ENCODE measurements at regions not wholly inside any gene's neighbourhood (a gene's known extent, or its start where the extent isn't known, plus 50 kb on each side); places are given as distances from the start of the nearest gene placed in this dataset.

GRCh38 chr2:120477198-120477597, 131.3 kb downstream of the INHBB start:
- no peak for DNase-seq (ENCODE audit: low spot score)

GRCh38 chr2:120477831-120478481, 132.0 kb downstream of the INHBB start:
- no peak for DNase-seq (ENCODE audit: low spot score)

- DNase-seq (ENCODE audit: low spot score): no peak
Observed at GRCh38 chr2:120480346-120480902, 134.5 kb downstream of the INHBB start.

- no peak for DNase-seq (ENCODE audit: low spot score)
Observed at GRCh38 chr2:120480903-120481445, 135.0 kb downstream of the INHBB start.

GRCh38 chr2:120481446-120482194, 135.7 kb downstream of the INHBB start:
- no peak for DNase-seq (ENCODE audit: low spot score)

- DNase-seq (ENCODE audit: low spot score): no peak
Observed at GRCh38 chr2:120482334-120482733, 136.4 kb downstream of the INHBB start.

- DNase-seq (ENCODE audit: low spot score): no peak
Observed at GRCh38 chr2:120483355-120483754, 137.4 kb downstream of the INHBB start.

- DNase-seq (ENCODE audit: low spot score): no peak
Observed at GRCh38 chr2:120485096-120485495, 139.2 kb downstream of the INHBB start.

GRCh38 chr2:120486441-120486840, 140.5 kb downstream of the INHBB start:
- no peak for DNase-seq (ENCODE audit: low spot score)

GRCh38 chr2:120486946-120487345, 141.0 kb downstream of the INHBB start:
- DNase-seq (ENCODE audit: low spot score): no peak

GRCh38 chr2:120488531-120488930, 142.6 kb downstream of the INHBB start:
- no peak for DNase-seq (ENCODE audit: low spot score)

GRCh38 chr2:120489023-120489422, 143.1 kb downstream of the INHBB start:
- no peak for DNase-seq (ENCODE audit: low spot score)

- DNase-seq (ENCODE audit: low spot score): no peak
Observed at GRCh38 chr2:120490091-120490798, 144.3 kb downstream of the INHBB start.

GRCh38 chr2:120491111-120491625, 145.2 kb downstream of the INHBB start:
- DNase-seq (ENCODE audit: low spot score): no peak

- no peak for DNase-seq (ENCODE audit: low spot score)
Observed at GRCh38 chr2:120493231-120493630, 147.3 kb downstream of the INHBB start.

- DNase-seq (ENCODE audit: low spot score): no peak
Observed at GRCh38 chr2:120494446-120494845, 148.5 kb downstream of the INHBB start.

- DNase-seq (ENCODE audit: low spot score): no peak
Observed at GRCh38 chr2:120495586-120495985, 149.7 kb downstream of the INHBB start.

- DNase-seq (ENCODE audit: low spot score): no peak
Observed at GRCh38 chr2:120496235-120496634, 150.3 kb downstream of the INHBB start.

- DNase-seq (ENCODE audit: low spot score): no peak
Observed at GRCh38 chr2:120496759-120497158, 150.8 kb downstream of the INHBB start.

- no peak for DNase-seq (ENCODE audit: low spot score)
Observed at GRCh38 chr2:120497261-120497977, 151.5 kb downstream of the INHBB start.

- no peak for DNase-seq (ENCODE audit: low spot score)
Observed at GRCh38 chr2:120498121-120498520, 152.2 kb downstream of the INHBB start.
